SK-N-SH treated with all-trans-retinoic acid at 6 μM for 48 hours (cell line): ENCODE measurements at regions not wholly inside any gene's neighbourhood (a gene's known extent, or its start where the extent isn't known, plus 50 kb on each side); places are given as distances from the start of the nearest gene placed in this dataset.

Experiments
- ATAC-seq: fragments of 200-7000 bp; cut with Tn5 transposase; 3 replicates; pipeline ENCODE4 v1.9.1; 2020; ENCODE audit warnings: mild to moderate bottlenecking, moderate library complexity
- ARNTL ChIP-seq: fragments of 450-650 bp; formaldehyde crosslinking; IDR thresholded peaks from 2 replicates; pipeline ENCODE4 v1.5.0; 2020; ENCODE audit warnings: low read depth, mild to moderate bottlenecking, moderate library complexity, borderline replicate concordance
- BACH2 ChIP-seq: fragments of 250-450 bp; sonication (Bioruptor Pico); IDR thresholded peaks from 2 replicates; pipeline ENCODE4 v1.9.0; 2021; ENCODE audit warnings: mild to moderate bottlenecking, borderline replicate concordance
- CSDC2 ChIP-seq: fragments of 250-450 bp; sonication (Bioruptor Pico); IDR thresholded peaks from 2 replicates; pipeline ENCODE4 v1.5.0; 2020; ENCODE audit warnings: mild to moderate bottlenecking, moderate library complexity
- ESRRG ChIP-seq: fragments of 250-450 bp; sonication (Bioruptor Pico); IDR thresholded peaks from 2 replicates; pipeline ENCODE4 v1.6.1; 2021; ENCODE audit warnings: mild to moderate bottlenecking
- GLIS3 ChIP-seq: fragments of 250-450 bp; sonication (Bioruptor Pico); IDR thresholded peaks from 2 replicates; pipeline ENCODE4 v1.5.0; 2020; ENCODE audit warnings: mild to moderate bottlenecking, moderate library complexity
- ISL1 ChIP-seq: fragments of 250-450 bp; sonication (Bioruptor Pico); IDR thresholded peaks from 2 replicates; pipeline ENCODE4 v2.1.2; 2022; ENCODE audit warnings: mild to moderate bottlenecking, moderate library complexity
- OSR1 ChIP-seq: fragments of 250-450 bp; sonication (Bioruptor Pico); IDR thresholded peaks from 2 replicates; pipeline ENCODE4 v1.8.0; 2022; ENCODE audit warnings: moderate library complexity, mild to moderate bottlenecking, inconsistent platforms
- PATZ1 ChIP-seq: fragments of 250-450 bp; sonication (Bioruptor Pico); IDR thresholded peaks from 2 replicates; pipeline ENCODE4 v1.8.0; 2020; ENCODE audit warnings: mild to moderate bottlenecking, moderate library complexity, borderline replicate concordance
- POU6F1 ChIP-seq: fragments of 250-450 bp; sonication (Bioruptor Pico); IDR thresholded peaks from 2 replicates; pipeline ENCODE4 v1.8.0; 2021; ENCODE audit warnings: low read depth, mild to moderate bottlenecking, moderate library complexity, borderline replicate concordance
- PPARA ChIP-seq: fragments of 250-450 bp; sonication (Bioruptor Pico); IDR thresholded peaks from 2 replicates; pipeline ENCODE4 v1.5.0; 2020; ENCODE audit warnings: mild to moderate bottlenecking, borderline replicate concordance
- RARB ChIP-seq: fragments of 250-450 bp; sonication (Bioruptor Pico); IDR thresholded peaks from 2 replicates; pipeline ENCODE4 v1.8.0; 2021; ENCODE audit warnings: mild to moderate bottlenecking, moderate library complexity
- SNAI2 ChIP-seq: fragments of 250-450 bp; sonication (Bioruptor Pico); IDR thresholded peaks from 2 replicates; pipeline ENCODE4 v1.5.0; 2020; ENCODE audit warnings: mild to moderate bottlenecking, moderate library complexity
- TOX ChIP-seq: fragments of 250-450 bp; sonication (Bioruptor Pico); IDR thresholded peaks from 2 replicates; pipeline ENCODE4 v1.8.0; 2021; ENCODE audit warnings: mild to moderate bottlenecking, moderate library complexity, borderline replicate concordance
- TSHZ2 ChIP-seq: fragments of 250-450 bp; sonication (Bioruptor Pico); IDR thresholded peaks from 2 replicates; pipeline ENCODE4 v1.5.0; 2020; ENCODE audit warnings: mild to moderate bottlenecking, moderate library complexity
- ZFP3 ChIP-seq: fragments of 250-450 bp; sonication (Bioruptor Pico); IDR thresholded peaks from 2 replicates; pipeline ENCODE4 v1.5.0; 2020; ENCODE audit warnings: mild to moderate bottlenecking, moderate library complexity
- ZFP30 ChIP-seq: fragments of 450-650 bp; formaldehyde crosslinking; IDR thresholded peaks from 2 replicates; pipeline ENCODE4 v1.5.0; 2022; ENCODE audit warnings: mild to moderate bottlenecking, moderate library complexity
- ZNF565 ChIP-seq: fragments of 450-650 bp; formaldehyde crosslinking; conservative IDR thresholded peaks from 2 replicates; pipeline ENCODE4 v1.5.0; 2020; ENCODE audit warnings: low read depth, mild to moderate bottlenecking, moderate library complexity
- ZNF70 ChIP-seq: fragments of 450-650 bp; formaldehyde crosslinking; IDR thresholded peaks from 2 replicates; pipeline ENCODE4 v1.5.0; 2020; ENCODE audit warnings: mild to moderate bottlenecking, moderate library complexity
- ZNF8 ChIP-seq: fragments of 450-650 bp; formaldehyde crosslinking; IDR thresholded peaks from 2 replicates; pipeline ENCODE4 v1.5.0; 2020; ENCODE audit warnings: mild to moderate bottlenecking, moderate library complexity
- TF ChIP-seq, protein P1 (sequence below): fragments of 250-450 bp; sonication (Bioruptor Pico); IDR thresholded peaks from 2 replicates; pipeline ENCODE4 v1.5.1; 2020; ENCODE audit warnings: low read depth, mild to moderate bottlenecking, moderate library complexity

DNA sequence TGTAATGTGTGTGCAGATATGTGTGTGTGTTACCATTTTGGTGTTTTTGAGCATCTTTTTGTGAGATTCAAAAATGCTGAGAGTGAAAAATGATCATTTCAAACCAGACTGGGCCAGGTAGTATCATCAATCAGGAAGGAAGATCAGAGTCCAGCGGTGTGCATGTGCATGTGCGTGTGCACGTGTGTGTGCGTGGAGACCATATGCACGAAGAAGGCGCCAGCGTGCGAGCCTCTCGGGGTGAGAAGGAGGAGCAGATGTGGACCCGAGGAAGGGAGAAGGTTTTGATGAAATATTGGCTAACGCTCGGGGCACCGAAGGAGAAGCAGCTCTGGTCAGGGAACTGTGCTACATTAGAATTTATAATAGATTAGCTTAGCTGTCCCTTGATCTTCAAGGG lies 516.4 kb downstream of the CCDC171 start:
- ATAC-seq = no peak
- TF ChIP-seq TSHZ2 (no peak), POU6F1 (no peak), ZFP30 (CRISPR knock-in tag) (no peak), SNAI2 (CRISPR knock-in tag) (no peak), TOX (CRISPR knock-in tag) (no peak), ZFP3 (no peak), ARNTL (CRISPR knock-in tag) (no peak), BACH2 (CRISPR knock-in tag) (no peak), ZNF8 (CRISPR knock-in tag) (no peak), RARB (no peak), PPARA (no peak), PATZ1 (CRISPR knock-in tag) (no peak), ISL1 (CRISPR knock-in tag) (no peak), GLIS3 (no peak), OSR1 (CRISPR knock-in tag) (no peak), ZNF70 (CRISPR knock-in tag) (no peak), ZNF565 (CRISPR knock-in tag) (no peak), ESRRG (CRISPR knock-in tag) (no peak)
- TF ChIP-seq, protein P1, sequence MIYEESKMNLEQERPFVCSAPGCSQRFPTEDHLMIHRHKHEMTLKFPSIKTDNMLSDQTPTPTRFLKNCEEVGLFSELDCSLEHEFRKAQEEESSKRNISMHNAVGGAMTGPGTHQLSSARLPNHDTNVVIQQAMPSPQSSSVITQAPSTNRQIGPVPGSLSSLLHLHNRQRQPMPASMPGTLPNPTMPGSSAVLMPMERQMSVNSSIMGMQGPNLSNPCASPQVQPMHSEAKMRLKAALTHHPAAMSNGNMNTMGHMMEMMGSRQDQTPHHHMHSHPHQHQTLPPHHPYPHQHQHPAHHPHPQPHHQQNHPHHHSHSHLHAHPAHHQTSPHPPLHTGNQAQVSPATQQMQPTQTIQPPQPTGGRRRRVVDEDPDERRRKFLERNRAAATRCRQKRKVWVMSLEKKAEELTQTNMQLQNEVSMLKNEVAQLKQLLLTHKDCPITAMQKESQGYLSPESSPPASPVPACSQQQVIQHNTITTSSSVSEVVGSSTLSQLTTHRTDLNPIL (CRISPR knock-in tag) = no peak

DNA sequence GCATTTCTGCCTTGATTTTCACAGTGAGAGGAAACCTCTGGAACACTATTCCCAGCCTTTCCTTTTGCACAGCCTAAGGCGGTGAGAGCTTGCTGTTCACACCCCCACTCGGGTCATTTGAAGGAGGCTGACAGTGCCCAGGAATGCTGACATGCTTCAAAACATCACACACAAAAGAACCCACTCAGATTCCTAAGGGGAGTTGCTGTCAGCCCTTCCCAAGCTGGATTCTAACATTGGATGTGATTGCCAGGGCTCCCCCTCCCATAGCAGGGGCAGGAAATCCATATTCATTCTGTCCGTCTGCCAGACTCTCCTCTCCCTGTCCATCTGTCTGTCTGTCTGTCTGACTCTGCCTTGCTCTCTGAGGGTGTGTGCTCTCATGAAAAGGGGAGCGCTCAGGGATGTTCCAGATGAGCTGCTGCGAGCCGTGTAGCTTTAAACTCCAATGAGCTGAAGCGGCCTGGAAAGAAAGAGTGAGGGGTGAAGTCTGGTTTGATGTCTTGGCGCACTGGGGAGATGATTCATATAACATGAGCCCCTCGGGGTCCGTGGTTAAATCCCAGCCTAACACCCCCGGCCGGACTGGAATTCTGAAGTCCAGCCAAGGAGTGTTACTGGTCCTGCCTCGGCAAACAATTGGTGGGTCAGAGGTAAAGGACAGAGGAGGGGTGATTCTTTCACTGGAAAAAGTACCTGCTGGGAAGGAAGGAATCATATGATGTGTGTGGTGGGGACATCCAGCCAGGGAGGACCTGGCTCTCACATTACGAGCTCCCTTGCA lies 517.0 kb downstream of the CCDC171 start:
- ATAC-seq = no peak

GRCh38 chr9:16070455-16071145 lies 517.8 kb downstream of the CCDC171 start:
- ATAC-seq = no peak
- TF ChIP-seq ESRRG (CRISPR knock-in tag) (no peak), ARNTL (CRISPR knock-in tag) (no peak), PATZ1 (CRISPR knock-in tag) (no peak), ZNF70 (CRISPR knock-in tag) (no peak), RARB (no peak), ZNF565 (CRISPR knock-in tag) (no peak), CSDC2 (CRISPR knock-in tag) (no peak), POU6F1 (no peak), ZFP30 (CRISPR knock-in tag) (no peak), TSHZ2 (no peak)

More for the DNA sequence above, 517.0 kb downstream of the CCDC171 start:
- TF ChIP-seq ZNF8 (CRISPR knock-in tag) = no peak
- no peak for TF ChIP-seq ZNF565 (CRISPR knock-in tag)
- no peak for TF ChIP-seq TOX (CRISPR knock-in tag)
- no peak for TF ChIP-seq RARB
- no peak for TF ChIP-seq ESRRG (CRISPR knock-in tag)
